NOMO-1 (cell line): ENCODE measurements at regions not wholly inside any gene's neighbourhood (a gene's known extent, or its start where the extent isn't known, plus 50 kb on each side); places are given as distances from the start of the nearest gene placed in this dataset.
A peak's percentile ranks its signal among the peaks of the same experiment; 100 is the strongest.
"Not testable (repeated sequence)": the region's sequence is repeated elsewhere in the genome, so short reads cannot be mapped to it uniquely, and the experiment has no call there.

Experiments used
- DNase-seq, 2 experiments: peaks; one replicate each; lab custom pipeline; 2025; ENCODE audit not compliant: unreplicated experiment in 2 of 2; lab: John Stamatoyannopoulos, UW

- DNase-seq = not testable (repeated sequence)
Measured at GRCh38 chr2:87196720-87197388, 175.2 kb upstream of the PLGLB1 start.

DNA sequence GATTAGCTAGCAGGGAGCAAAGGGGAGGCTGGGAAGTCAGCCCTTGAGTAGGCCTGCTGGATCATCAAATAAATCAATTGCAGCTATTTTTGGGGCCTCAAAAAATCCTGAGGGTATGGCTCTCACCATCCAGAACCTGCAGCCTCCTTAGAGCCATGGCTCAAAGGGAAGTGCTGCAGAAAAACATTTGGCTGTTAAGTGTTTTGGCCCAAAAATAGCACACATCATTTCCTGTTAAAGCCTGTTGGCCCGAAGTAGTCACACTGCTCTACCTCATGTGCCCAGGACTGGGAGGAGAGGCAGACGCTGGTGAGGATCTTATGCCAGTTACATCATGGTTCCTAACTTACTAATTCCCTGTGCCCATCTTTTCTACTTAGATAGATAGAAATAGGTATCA, 176.8 kb upstream of the PLGLB1 start:
- DNase-seq = peak; percentile 25 to 61

- not testable (repeated sequence) for DNase-seq
Measured at GRCh38 chr2:87199228-87199627, 177.6 kb upstream of the PLGLB1 start.

DNA sequence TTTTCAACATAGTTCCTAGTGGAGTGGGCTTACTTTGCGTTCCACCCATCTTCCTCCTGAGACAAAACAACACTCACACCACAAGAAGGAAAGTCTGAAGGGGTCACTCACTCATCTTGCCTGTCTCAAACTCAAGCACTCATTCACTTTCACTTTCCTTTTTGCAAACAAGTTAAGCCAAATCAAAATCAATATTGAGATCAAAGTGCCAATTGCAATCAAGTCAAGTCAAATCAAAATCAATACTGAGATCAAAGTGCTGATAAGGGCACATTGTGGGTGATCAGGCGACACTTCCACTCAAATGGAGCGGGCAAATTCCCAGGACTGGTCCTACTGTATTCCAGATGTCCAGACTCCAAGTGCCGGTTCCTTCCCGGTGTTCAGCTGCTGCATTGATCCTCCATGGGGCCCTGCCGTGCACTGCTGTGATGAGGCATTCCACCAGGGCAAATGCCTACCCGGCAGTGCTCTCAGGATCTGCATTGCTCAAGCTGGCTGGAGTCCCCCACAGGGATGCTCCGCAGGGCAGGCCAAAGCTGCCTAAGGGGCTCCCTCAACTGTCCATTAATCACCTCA, 183.0 kb upstream of the PLGLB1 start:
- not testable (repeated sequence) for DNase-seq

- not testable (repeated sequence) for DNase-seq
Measured at GRCh38 chr2:87212938-87213337, 191.3 kb upstream of the PLGLB1 start.

DNA sequence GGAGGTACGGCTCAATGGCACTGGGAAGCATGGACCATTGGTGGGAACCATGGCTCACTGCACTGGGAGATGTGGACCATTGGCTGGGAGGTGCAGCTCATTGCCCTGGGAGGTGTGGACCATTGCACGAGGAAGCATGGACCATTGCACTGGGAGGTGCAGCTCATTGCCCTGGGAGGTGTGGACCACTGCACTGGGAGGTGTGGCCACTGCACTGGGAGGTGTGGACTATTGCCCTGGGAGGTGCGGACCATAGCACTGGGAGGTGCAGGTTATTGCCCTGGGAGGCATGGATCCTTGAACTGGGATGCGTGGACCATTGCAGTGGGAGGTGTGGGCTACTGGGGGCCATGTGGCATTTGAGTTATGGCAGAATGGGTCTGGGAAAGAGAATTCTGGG, 195.4 kb upstream of the PLGLB1 start:
- not testable (repeated sequence) for DNase-seq

DNA sequence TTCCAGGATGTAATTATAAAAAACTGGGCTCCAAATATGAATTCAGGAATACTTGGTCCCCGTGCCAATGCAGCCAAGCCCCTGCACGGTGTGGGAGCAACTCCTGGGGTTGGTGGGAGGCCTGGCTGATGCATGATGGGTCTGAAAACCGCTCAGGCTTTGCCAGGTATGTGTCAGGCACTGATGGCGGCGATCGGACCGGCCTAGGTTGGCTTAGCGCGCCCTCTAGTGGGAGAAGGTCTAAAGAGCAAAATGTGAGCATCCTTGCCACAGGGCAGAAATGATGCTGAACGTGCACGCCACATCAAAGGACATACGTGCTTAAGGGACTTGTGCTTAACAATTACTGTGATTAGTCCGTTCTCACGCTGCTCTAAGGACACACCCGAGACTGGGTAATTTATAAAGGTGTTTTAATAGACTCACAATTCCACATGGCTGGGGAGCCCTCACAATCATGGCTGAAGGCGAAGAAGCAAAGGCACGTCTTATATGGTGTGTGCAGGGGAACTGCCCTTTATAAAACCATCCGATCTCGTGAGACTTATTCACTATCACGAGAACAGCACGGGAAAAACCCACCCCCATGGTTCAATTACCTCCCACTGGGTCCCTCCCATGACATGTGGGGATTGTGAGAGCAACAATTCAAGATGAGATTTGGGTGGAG, 196.2 kb upstream of the PLGLB1 start:
- not testable (repeated sequence) for DNase-seq

DNA sequence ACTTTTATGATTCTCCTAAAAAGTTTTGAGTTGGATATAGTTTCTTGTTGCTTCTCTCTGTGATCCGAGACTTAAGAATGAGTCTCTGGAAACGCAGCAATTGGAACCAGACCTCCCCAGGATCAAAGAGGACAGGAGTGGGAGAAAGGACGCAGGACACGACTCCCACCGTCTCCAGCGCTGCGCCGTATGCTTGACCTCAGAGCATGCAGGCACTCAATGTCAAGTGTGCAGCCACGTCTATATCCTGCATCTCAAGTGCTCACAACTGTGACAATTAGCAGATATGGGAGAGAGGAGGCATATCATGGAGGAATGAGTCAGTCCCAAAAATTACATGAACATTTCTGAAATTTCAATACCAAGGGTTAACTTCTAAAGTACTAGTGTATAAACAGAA, 199.0 kb upstream of the PLGLB1 start:
- DNase-seq = not testable (repeated sequence)

DNA sequence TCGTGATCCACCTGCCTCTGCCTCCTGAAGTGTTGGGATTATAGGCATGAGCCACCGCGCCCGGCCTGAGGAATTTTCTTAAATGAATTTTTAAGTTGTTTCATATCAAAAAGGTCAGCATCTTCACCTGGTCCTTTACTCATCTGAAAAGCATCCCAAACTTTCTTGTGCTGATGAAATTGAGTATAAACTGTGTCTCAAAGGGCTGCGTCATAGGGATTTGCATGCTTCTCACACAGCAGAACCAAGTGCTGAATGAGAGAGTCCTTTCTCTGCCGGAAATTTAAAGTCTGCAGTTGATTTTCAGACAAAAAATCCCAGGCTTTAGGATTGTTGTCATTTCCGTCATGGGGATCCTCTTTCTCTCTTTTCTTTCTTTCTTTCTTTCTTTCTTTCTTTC, 200.5 kb upstream of the PLGLB1 start:
- DNase-seq = not testable (repeated sequence)

GRCh38 chr2:87223873-87224272, 202.2 kb upstream of the PLGLB1 start:
- not testable (repeated sequence) for DNase-seq

GRCh38 chr2:87229091-87229689, 207.5 kb upstream of the PLGLB1 start:
- DNase-seq = not testable (repeated sequence)

GRCh38 chr2:87229964-87230363, 208.3 kb upstream of the PLGLB1 start:
- not testable (repeated sequence) for DNase-seq

GRCh38 chr2:87235333-87235981, 213.8 kb upstream of the PLGLB1 start:
- not testable (repeated sequence) for DNase-seq

GRCh38 chr2:87237570-87238336, 216.1 kb upstream of the PLGLB1 start:
- DNase-seq = not testable (repeated sequence)

GRCh38 chr2:87239558-87240215, 218.0 kb upstream of the PLGLB1 start:
- not testable (repeated sequence) for DNase-seq

DNA sequence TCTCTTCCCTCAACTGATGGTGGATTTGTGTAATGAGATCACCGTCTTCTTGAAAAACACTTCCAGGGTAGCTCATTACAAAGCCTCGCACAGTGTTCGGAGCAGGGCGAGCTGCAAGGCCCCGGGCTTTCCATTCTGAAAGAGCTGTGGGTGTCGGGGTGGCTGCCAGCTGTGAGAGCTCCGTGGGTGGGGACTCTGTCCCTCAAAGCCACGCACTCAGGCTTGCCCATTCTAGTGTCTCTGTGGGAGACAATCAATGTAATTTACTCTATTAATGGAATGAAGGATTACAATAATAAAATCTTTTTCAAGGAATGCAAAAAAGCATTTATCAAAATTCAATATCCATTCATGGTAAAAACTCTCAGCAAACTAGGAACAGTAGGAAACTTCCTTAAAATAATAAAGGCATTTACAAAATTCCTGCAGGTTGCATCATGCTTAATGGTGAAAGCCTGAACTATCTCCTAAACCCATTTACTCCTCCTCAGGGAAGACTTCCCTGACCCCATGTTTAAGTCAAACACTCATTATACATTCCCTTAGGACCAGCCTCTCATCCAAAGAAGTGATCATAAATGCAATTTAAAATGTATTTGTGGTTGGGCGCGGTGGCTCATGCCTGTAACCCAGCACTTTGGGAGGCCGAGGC, 224.5 kb upstream of the PLGLB1 start:
- not testable (repeated sequence) for DNase-seq

GRCh38 chr2:87252046-87252445, 230.4 kb upstream of the PLGLB1 start:
- DNase-seq = not testable (repeated sequence)

DNA sequence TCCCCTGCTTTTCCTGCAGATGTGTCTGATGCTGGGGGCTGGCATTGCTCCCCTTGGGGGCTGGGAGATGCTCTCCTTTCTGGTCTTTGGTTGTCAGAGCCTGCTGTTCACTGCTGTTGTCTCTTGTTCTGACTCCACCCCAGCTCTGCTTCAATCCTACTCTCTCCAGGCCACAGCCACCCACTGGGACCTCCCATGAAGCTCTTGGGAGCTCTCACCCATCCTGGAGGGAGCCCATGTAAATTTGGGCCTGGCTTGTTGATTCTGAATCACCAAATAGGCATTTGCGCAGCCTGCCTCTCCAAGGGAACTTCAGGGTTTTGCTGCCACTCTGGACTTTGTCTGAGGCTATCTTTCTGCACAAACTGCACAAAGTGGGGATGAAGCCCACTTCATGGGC, 232.9 kb upstream of the PLGLB1 start:
- DNase-seq = not testable (repeated sequence)

DNA sequence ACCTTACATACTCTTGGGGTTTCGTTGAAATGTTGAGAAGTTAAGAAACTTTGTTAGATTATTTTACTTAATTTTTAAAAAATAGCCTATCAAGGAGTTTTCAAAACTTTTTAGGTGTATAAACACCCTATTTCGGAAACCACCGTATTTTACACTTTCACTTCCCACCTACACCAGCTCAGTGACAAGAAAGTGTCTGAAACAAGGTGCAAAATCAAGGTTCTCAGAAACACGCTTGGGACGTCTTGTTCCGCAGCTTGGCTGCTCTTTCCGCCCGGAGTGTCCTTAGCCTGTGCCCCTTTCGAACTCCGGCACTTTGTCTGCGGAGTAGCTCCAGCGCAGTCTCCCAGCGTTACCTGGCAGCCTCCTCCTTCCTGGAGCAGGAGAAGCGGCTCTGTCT, 233.8 kb upstream of the PLGLB1 start:
- DNase-seq = not testable (repeated sequence)
